ENCODE measurements at regions not wholly inside any gene's neighbourhood (a gene's known extent, or its start where the extent isn't known, plus 50 kb on each side); places are given as distances from the start of the nearest gene placed in this dataset.
A peak's percentile ranks its signal among the peaks of the same experiment; 100 is the strongest.
"Not testable (repeated sequence)": the region's sequence is repeated elsewhere in the genome, so short reads cannot be mapped to it uniquely, and the experiment has no call there.

DNA sequence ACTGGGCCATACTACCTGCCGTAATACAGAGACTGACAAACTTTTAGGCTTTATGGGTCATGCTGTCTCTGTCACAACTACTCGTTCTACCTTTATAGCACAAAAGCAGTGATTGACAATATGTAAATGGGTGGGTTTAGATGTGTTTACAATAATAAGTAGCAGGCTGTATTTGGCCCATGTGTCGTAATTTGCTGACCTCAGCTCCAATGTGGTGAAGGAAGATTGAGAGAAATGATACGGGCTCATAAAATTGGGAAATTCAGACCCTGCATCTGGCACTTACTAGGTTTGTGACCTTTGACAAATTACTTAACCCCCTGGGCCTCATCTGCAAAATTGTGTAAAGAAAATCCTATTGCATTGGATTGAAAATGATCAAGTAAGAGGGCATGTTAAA, 150.8 kb upstream of the NPSR1 start:
- in situ Hi-C loops (cut with HindIII; ENCODE audit: low pct_ligation_motif_present, low pct_unique_long_range_greater_than_20kb, low sequenced_read_pairs) = no loop called here
- DNase-seq = no peak

DNA sequence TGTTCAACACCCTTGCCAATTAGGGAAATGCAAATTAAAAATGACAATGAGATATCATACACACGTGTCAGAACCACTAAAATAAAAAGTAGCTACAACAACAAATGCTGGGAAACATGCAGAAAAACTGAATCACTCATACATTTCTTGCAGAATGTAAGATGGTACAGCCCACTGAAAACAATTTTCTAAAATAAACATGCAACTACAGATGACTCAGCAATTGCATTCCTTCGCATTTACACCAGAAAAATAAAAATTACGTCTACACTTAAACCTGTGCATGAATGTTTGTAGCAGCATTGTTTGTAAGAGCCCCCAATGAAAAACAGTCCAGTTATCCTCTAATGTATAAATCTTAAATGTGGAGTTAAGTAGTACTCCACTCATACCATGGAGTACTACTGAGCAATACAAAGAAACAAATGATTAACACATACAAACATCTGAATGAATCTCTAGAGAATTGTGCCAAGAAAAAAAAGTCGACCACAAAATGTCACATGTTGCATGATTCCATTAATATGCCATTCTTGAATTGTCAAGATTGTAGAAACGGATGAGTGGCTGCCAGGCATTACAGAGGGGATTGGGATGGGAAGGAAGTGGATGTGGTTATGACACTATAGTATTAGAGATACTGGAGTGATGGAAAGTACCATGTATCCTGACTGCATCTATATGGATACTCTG, 134.6 kb upstream of the NPSR1 start:
- peak; percentile 51 for DNase-seq
- in situ Hi-C loops (cut with HindIII; ENCODE audit: low pct_ligation_motif_present, low pct_unique_long_range_greater_than_20kb, low sequenced_read_pairs) = no loop called here

DNA sequence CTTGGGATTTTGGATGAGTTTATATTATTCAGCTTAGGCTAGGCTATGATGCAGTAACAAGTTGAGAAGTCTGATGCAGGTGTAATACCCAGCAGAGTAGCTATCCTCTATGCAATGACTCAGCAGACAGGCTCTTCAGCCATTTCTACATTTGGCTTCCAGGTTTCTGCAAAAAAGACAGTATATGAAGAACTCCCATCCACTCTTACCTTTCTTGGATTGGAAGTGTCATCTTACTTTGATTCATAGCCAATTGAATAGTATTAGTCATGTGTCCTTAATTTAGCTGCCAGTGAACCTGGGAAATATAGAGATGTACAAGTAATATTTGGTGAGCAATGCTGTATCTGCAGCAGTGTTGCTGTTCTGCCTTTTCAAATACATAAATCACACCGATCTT, 127.8 kb upstream of the NPSR1 start:
- DNase-seq = no peak
- in situ Hi-C loops (cut with HindIII; ENCODE audit: low pct_ligation_motif_present, low pct_unique_long_range_greater_than_20kb, low sequenced_read_pairs) = no loop called here

DNA sequence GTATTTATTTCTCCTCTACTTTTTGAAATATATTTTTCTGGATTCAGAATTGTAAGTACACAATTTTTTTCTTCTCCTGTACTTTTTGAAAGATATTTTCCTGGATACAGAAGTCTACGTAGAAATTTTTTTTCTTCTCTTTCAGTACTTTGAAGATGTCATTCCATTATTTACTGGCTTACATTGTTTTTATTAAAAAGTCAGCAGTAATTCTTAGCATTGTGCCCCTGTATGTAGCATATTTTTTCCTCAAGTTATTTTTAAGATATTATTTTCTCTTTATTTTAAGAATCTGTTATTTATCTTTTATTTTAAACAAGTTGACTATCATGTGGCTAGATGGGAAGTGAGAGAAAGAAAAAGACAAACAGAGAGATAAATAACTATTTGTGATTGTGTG, 119.0 kb upstream of the NPSR1 start:
- in situ Hi-C loops (cut with HindIII; ENCODE audit: low pct_ligation_motif_present, low pct_unique_long_range_greater_than_20kb, low sequenced_read_pairs) = no loop called here
- DNase-seq = no peak

DNA sequence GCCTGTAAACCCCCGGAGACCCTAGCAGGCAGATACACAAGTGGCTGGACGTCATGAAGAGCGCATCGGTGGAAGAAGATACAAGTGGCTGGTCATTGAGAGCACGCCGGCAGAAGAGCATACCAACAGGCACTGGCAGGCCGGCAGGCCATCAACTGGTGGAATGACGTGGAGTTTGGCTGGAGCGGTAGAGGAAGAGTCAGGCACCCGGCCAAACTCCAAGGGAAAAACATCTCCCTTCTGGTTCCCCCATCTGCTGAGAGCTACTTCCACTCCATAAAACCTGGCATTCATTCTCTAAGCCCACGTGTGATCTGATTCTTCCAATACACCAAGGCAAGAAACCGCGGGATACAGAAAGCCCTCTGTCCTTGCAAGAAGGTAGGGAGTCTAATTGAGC, 113.4 kb upstream of the NPSR1 start:
- in situ Hi-C loops (cut with HindIII; ENCODE audit: low pct_ligation_motif_present, low pct_unique_long_range_greater_than_20kb, low sequenced_read_pairs) = no loop called here
- no peak for DNase-seq

DNA sequence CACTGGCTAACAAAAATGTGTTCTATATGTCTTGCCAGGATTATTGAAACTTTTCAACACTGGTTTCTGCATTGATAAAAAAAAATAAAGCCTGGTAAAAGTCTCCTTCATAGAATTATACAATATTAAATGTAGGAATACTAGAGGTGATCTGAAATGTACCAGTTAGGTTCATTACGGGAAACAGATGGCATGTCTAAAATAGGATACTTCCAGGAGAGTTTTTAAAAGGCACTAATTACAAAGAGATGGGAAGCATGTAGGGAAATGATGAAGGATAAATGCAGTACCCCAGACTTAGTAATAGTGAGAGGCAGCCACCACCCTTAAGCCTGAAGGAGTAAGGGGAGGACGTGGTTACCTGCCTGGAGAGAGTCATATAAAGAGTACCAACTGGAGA, 107.0 kb upstream of the NPSR1 start:
- DNase-seq = no peak
- in situ Hi-C loops (cut with HindIII; ENCODE audit: low pct_ligation_motif_present, low pct_unique_long_range_greater_than_20kb, low sequenced_read_pairs) = no loop called here

DNA sequence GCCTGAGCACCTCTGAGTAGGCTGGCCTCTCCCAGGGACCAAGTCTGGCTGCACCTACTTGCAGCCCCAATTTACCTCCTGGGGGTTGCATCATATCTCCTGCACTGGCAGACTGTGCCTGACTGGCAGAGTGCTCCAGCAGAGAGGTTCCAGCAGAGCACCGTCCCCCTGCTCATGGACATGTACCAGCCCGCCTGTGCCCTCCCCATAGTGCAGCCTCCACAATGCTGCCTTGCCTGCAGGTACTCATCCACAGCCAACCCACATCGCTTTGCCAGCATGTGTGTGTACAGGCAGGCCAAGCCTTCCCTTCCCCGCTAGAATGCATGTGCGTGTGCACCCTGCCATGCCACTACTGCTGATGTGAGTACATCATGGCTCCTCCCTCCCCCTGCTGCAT, 105.5 kb upstream of the NPSR1 start:
- no peak for DNase-seq

DNA sequence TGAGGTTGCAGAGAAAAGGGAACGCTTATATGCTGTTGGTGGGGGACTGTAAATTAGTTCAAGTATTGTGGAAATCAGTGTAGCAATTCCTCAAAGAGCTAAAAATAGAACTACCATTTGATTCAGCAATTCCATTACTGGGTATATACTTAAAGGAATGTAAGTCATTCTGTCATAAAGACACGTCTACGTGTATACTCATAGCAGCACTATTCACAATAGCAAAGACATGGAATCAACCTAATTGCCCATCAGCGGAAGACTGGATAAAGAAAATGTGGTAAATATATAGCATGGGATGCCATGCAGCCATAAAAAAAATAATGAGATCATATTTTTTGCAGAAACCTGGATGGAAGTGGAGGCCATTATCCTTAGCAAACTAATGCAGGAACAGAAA, 100.0 kb upstream of the NPSR1 start:
- in situ Hi-C loops (cut with HindIII; ENCODE audit: low pct_ligation_motif_present, low pct_unique_long_range_greater_than_20kb, low sequenced_read_pairs) = no loop called here
- DNase-seq = no peak

More for the DNA sequence above, 105.5 kb upstream of the NPSR1 start:
- in situ Hi-C loops (cut with HindIII; ENCODE audit: low pct_ligation_motif_present, low pct_unique_long_range_greater_than_20kb, low sequenced_read_pairs) = no loop called here

DNA sequence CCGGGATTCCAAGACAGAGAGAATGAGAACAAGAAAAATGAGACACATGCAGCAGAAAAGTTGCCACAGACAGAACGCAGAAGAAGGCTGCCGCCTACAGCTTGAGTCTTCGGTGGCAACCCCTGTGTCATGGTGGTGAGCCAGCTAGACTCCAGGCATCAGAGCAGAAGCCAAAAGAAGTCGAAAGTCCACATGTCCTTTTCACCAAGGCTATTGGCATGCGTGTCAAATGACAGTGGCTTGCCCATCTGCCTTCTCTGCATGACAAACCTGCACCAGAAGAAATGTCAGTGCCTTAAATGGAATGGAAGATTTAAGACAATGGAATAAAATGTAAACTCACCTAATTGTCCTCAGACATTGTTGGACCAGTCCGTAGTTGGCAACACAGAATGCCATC, 93.9 kb upstream of the NPSR1 start:
- in situ Hi-C loops (cut with HindIII; ENCODE audit: low pct_ligation_motif_present, low pct_unique_long_range_greater_than_20kb, low sequenced_read_pairs) = no loop called here

DNA sequence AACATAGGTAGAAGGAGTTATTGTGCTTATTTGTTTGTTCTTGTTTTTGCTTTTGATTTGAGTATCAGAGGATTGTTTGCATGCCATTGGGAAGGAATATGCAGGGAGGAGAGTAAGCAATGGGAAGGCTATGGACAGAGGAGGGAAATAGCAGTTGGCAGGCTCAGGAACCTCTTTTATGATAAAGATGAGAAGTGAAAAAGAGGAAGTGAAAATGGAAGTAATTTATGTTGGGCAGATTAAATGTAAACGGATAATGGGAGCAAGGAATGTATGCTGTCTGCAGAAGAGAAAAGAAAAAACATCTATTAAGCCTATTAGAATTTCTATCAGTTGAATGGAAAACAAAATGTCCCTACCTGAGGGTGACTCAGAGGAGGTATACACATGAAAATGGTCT, 90.1 kb upstream of the NPSR1 start:
- in situ Hi-C loops (cut with HindIII; ENCODE audit: low pct_ligation_motif_present, low pct_unique_long_range_greater_than_20kb, low sequenced_read_pairs) = no loop called here
- no peak for DNase-seq

More for the DNA sequence above, 93.9 kb upstream of the NPSR1 start:
- no peak for DNase-seq

DNA sequence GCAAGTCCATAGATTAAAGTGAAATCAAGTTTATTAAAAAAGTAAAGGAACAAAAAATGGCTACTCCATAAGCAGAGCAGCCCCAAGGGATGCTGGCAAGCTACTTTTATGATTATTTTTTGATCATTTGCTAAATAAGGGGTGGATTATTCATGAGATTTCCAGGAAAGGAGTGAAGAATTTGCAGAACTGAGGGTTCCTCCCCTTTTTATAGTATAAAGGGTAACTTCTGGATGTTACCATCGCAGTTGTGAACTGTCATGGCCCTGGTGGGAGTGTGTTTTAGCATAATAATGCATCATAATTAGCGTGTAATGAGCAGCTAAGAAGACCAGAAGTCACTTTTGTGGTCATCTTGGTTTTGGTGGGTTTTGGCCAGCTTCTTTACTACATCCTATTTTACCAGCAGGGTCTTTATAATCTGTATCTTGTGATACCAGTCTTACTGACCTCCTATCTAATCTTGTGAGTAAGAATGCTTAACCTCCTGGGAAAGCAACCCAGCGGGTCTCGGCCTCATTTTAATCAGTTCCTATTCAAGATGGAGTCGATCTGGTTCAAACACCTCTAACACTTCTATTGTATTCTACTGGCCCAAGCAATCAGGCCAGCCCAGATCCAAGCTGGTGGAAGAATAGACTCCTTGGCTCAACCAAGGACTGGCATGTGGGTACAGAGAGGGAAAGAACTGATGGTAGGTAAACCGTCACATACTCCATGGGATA, 87.9 kb upstream of the NPSR1 start:
- in situ Hi-C loops (cut with HindIII; ENCODE audit: low pct_ligation_motif_present, low pct_unique_long_range_greater_than_20kb, low sequenced_read_pairs) = no loop called here
- no peak for DNase-seq

DNA sequence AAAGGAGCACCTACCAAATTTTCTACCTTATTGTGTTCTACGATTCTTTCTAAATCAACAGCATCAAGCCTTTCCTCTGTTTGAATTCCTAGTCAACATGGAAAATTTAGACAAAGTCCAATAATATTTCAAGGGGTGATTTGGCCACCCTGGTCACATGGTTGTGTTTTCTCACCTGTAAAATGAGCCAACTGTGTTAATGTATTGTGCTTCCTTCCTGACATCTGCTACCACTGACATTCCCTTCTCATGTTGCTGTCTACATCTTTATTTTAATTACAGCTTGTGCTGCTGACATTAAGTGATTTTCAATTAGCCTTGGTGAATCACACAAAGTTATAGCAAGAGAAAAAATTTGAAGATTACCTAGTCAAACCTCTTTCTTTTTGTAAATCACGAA, 83.0 kb upstream of the NPSR1 start:
- DNase-seq = no peak
- in situ Hi-C loops (cut with HindIII; ENCODE audit: low pct_ligation_motif_present, low pct_unique_long_range_greater_than_20kb, low sequenced_read_pairs) = no loop called here

DNA sequence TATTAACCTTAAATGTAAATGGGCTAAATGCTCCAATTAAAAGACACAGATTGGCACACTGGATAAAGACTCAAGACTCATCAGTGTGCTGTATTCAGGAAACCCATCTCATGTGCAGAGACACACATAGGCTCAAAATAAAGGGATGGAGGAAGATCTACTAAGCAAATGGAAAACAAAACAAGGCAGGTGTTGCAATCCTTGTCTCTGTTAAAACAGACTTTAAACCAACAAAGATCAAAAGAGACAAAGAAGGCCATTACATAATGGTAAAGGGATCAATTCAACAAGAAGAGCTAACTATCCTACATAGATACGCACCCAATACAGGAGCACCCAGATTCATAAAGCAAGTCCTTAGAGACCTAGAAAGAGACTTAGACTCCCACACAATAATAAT, 80.1 kb upstream of the NPSR1 start:
- DNase-seq; in situ Hi-C loops (cut with HindIII; ENCODE audit: low pct_ligation_motif_present, low pct_unique_long_range_greater_than_20kb, low sequenced_read_pairs): not testable (repeated sequence)

DNA sequence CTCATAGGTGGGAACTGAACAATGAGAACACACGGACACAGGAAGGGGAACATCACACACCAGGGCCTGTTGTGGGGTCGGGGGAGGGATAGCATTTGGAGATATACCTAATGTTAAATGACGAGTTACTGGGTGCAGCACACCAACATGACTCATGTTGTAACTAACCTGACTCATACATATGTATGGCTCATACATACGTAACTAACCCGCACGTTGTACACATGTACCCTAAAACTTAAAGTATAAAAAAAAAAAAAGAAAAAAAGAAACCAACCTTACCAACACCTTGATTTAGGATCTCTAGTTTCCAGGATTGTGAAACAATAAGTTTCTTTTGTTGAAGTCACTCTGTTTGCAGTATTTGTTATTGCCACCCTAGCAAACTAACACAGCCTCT, 76.3 kb upstream of the NPSR1 start:
- DNase-seq; in situ Hi-C loops (cut with HindIII; ENCODE audit: low pct_ligation_motif_present, low pct_unique_long_range_greater_than_20kb, low sequenced_read_pairs): not testable (repeated sequence)

DNA sequence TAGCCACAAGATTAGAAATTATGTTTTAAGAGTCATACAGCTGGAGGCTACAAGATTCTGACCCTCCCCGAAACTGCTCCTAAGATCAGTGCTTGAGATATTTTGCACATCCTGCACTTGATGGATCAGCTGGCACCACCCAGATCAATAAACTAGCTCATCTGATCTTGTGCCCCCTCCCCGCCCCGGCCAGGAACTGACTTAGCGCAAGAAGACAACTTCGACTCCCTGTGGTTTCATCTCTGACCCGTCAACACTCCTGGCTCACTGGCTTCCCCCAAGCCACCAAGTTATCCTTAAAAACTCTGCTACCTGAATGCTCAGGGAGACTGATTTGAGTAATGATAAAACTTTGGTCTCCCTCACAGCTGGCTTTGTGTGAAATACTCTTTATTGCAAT, 73.5 kb upstream of the NPSR1 start:
- no peak for DNase-seq
- in situ Hi-C loops (cut with HindIII; ENCODE audit: low pct_ligation_motif_present, low pct_unique_long_range_greater_than_20kb, low sequenced_read_pairs) = no loop called here

DNA sequence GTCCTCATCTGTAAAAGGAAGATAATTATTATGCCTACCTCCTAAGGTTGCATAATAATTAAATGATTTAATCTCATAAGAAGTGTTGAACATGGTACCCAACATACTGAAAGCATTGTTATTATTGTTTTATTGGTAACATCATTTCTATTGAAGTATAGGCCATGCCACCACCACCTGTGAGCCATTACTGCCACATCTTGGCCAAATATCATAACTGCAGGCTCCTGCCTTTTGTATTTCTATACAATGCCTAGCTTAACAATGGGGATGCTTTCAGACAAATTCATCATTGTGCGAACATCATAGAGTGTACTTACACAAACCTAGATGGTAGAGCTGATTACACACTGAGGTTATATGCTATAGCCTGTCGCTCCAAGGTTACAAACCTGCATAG, 61.1 kb upstream of the NPSR1 start:
- in situ Hi-C loops (cut with HindIII; ENCODE audit: low pct_ligation_motif_present, low pct_unique_long_range_greater_than_20kb, low sequenced_read_pairs) = no loop called here
- DNase-seq = peak; percentile 54

DNA sequence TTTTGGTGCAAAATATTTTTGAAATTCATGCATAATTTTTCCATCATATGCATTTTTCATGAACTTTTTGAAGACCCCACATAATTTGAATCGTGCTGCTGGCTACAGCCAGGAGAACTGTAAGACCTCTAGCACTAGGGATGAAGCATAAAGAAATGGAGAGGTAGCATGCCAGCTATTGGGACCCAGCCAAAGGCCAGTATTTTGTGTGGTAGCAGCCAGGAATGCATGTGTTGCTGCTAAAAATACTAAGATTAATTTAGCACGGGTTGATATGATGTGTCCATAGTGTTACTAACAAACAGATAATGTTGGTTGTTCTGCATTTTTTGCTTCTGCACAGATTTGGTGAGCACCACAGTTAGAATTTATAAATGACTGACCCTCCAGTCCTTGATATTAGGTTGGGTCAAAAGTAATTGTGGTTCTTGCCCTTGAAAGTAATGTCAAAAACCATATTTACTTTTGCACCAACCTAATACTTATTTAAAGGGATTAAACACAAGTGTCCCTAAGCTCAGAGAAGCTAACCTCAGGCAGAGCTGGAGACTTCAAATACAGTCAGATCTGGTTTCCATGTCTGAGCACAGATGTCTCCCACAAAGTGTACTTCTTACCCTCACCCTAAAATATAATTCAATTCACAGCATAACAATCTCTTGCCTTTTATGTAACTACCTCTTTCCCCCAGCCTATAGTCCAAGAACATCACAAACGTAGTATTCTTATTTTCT, 54.1 kb upstream of the NPSR1 start:
- in situ Hi-C loops (cut with HindIII; ENCODE audit: low pct_ligation_motif_present, low pct_unique_long_range_greater_than_20kb, low sequenced_read_pairs) = no loop called here
- DNase-seq = no peak
